ENCODE measurements at regions not wholly inside any gene's neighbourhood (a gene's known extent, or its start where the extent isn't known, plus 50 kb on each side); places are given as distances from the start of the nearest gene placed in this dataset.

DNA sequence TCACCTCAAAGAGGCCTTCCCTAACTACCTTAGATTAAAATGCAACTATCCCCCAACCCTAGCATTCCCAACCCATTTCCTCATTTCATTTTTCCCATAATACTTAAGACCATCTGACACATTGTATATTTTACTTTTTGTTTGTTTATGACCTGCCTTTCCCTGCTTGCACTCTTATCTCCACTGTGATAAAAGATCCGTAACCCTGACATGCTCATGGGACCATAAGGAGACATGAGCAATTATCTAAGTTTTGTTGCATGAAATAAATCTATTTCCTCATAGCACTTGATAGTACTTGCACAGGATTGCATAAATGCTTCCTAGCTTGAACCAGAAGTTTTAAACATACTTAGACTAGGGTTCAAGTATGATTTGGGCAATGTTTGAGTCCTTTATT lies 323.7 kb downstream of the NPR3 start:
- CTCF ChIA-PET (ENCODE audit: low intra/inter-chr PET ratio): no interaction called here
- intact Hi-C loops (cut with micrococcal nuclease) (no loop called here), in situ Hi-C loops (cut with MboI) (no loop called here)
- Histone ChIP-seq H3K27me3 (ENCODE audit: control insufficient read depth in 2 of 2, insufficient read depth in 2 of 2, low read length in 2 of 2) (no peaks in the 10 kb centered on the region), H3K4me2 (ENCODE audit: insufficient read depth, low read length) (no peak overlapping the region), H3K4me3 (no peak overlapping the region), H3K79me2 (ENCODE audit: control insufficient read depth, insufficient read depth, low read length) (no peaks in the 10 kb centered on the region), H2AFZ (ENCODE audit: low read depth, low read length) (no peak overlapping the region), H3K9ac (ENCODE audit: insufficient read depth in 1 of 2, low read depth in 2 of 2, low read length in 2 of 2) (no peak overlapping the region), H4K20me1 (replicated peaks; ENCODE audit: control insufficient read depth, insufficient read depth, low read length) (no peaks in the 10 kb centered on the region), H3K9me1 (ENCODE audit: control insufficient read depth, insufficient read depth, low read length) (no peaks in the 10 kb centered on the region), H3K36me3 (ENCODE audit: control insufficient read depth, insufficient read depth, low read length) (no peaks in the 10 kb centered on the region), H3K4me1 (replicated peaks in 1 of 2; ENCODE audit: control insufficient read depth in 2 of 2, insufficient read depth in 2 of 2, low read length in 2 of 2) (no peaks in the 10 kb centered on the region), H3K27ac (ENCODE audit: extremely low read depth, low read depth, low read length) (no peak overlapping the region), H3K9me3 (replicated peaks; ENCODE audit: control insufficient read depth, insufficient read depth, low read depth, low read length) (no peaks in the 10 kb centered on the region)
- no peak for FAIRE-seq
- BruUV-seq (replicated peaks): no TSS peak
- DNase-seq (ENCODE audit: extremely low read depth in 1 of 4, low spot score in 3 of 4): no peak
- no peak for TF ChIP-seq BCL6 (CRISPR knock-in tag; IDR thresholded peaks at IDR 0.05)
- TF ChIP-seq, protein P1, sequence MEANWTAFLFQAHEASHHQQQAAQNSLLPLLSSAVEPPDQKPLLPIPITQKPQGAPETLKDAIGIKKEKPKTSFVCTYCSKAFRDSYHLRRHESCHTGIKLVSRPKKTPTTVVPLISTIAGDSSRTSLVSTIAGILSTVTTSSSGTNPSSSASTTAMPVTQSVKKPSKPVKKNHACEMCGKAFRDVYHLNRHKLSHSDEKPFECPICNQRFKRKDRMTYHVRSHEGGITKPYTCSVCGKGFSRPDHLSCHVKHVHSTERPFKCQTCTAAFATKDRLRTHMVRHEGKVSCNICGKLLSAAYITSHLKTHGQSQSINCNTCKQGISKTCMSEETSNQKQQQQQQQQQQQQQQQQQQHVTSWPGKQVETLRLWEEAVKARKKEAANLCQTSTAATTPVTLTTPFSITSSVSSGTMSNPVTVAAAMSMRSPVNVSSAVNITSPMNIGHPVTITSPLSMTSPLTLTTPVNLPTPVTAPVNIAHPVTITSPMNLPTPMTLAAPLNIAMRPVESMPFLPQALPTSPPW (CRISPR knock-in tag; IDR thresholded peaks at IDR 0.05): no peak
- POLR2A ChIA-PET: no interaction called here
- no peak for ATAC-seq
- WGBS (ENCODE audit: insufficient coverage, low coverage, missing lambda C conversion rate): 0% methylated on average over 1 of the region's 1 CpG

DNA sequence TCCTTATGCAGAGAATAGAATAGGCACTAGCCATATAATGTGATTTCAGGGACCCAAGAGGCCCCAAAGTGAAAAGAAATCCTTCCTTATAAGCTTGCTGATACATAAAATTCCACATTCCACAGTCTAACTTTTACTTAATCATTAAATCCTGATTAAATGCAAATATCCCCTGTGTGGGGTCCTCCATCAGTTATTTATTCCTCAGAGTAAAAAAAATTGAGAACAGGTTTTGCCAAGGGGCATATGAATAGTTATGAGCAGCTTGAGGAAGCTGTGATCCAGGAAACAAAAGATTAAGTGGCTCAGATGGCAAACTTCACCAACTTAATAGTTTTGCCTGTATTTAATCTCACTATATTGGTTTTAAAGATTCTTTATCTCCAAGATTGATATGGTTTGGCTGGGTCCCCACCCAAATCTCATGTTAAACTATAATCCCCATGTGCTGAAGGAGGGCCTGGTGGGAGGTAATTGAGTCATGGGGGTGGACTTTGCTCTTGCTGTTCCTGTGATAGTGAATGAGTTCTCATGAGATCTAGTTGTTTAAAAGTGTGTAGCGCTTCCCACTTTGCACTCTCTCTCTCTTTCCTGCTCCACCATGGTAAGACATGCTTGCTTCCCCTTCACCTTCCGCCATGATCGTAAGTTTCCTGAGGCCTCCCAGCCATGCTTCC lies 324.9 kb downstream of the NPR3 start:
- no peak for ATAC-seq
- Histone ChIP-seq H3K9me3 (replicated peaks; ENCODE audit: control insufficient read depth, insufficient read depth, low read depth, low read length) (no peaks in the 10 kb centered on the region; the same call in 1 of the 2 replicates), H3K9ac (ENCODE audit: insufficient read depth in 1 of 2, low read depth in 2 of 2, low read length in 2 of 2) (no peak overlapping the region), H3K4me1 (replicated peaks in 1 of 2; ENCODE audit: control insufficient read depth in 2 of 2, insufficient read depth in 2 of 2, low read length in 2 of 2) (no peaks in the 10 kb centered on the region), H3K79me2 (ENCODE audit: control insufficient read depth, insufficient read depth, low read length) (no peaks in the 10 kb centered on the region), H4K20me1 (replicated peaks; ENCODE audit: control insufficient read depth, insufficient read depth, low read length) (no peaks in the 10 kb centered on the region), H3K4me2 (ENCODE audit: insufficient read depth, low read length) (no peak overlapping the region), H3K27me3 (ENCODE audit: control insufficient read depth in 2 of 2, insufficient read depth in 2 of 2, low read length in 2 of 2) (no peaks in the 10 kb centered on the region), H2AFZ (ENCODE audit: low read depth, low read length) (no peak overlapping the region), H3K36me3 (ENCODE audit: control insufficient read depth, insufficient read depth, low read length) (no peaks in the 10 kb centered on the region), H3K4me3 (no peak overlapping the region), H3K9me1 (ENCODE audit: control insufficient read depth, insufficient read depth, low read length) (no peaks in the 10 kb centered on the region), H3K27ac (ENCODE audit: extremely low read depth, low read depth, low read length) (no peak overlapping the region)
- no peak for DNase-seq (ENCODE audit: extremely low read depth in 1 of 4, low spot score in 3 of 4)
- intact Hi-C loops (cut with micrococcal nuclease): no loop called here
- CTCF ChIA-PET (ENCODE audit: low intra/inter-chr PET ratio): no interaction called here
- POLR2A ChIA-PET: no interaction called here
- BruUV-seq (replicated peaks): no TSS peak
- FAIRE-seq: no peak
- in situ Hi-C loops (cut with MboI): no loop called here
- WGBS (ENCODE audit: insufficient coverage, low coverage, missing lambda C conversion rate): 0% methylated on average over 3 of the region's 3 CpGs
- TF ChIP-seq FOXJ2 (tag; IDR thresholded peaks at IDR 0.05) (no peak), FIP1L1 (IDR thresholded peaks at IDR 0.05; ENCODE audit: low read depth, low read length, poor library complexity, severe bottlenecking) (no peak), CHD2 (IDR thresholded peaks at IDR 0.05; ENCODE audit: low read depth, low read length) (no peak), ZNF584 (CRISPR knock-in tag; IDR thresholded peaks at IDR 0.05; ENCODE audit: low read depth) (no peak), MEIS2 (IDR thresholded peaks at IDR 0.05; ENCODE audit: partially characterized antibody) (no peak)
- TF ChIP-seq, protein P2, sequence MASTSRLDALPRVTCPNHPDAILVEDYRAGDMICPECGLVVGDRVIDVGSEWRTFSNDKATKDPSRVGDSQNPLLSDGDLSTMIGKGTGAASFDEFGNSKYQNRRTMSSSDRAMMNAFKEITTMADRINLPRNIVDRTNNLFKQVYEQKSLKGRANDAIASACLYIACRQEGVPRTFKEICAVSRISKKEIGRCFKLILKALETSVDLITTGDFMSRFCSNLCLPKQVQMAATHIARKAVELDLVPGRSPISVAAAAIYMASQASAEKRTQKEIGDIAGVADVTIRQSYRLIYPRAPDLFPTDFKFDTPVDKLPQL (IDR thresholded peaks at IDR 0.05; ENCODE audit: extremely low read depth, insufficient read length): no peak
- TF ChIP-seq, protein P3, sequence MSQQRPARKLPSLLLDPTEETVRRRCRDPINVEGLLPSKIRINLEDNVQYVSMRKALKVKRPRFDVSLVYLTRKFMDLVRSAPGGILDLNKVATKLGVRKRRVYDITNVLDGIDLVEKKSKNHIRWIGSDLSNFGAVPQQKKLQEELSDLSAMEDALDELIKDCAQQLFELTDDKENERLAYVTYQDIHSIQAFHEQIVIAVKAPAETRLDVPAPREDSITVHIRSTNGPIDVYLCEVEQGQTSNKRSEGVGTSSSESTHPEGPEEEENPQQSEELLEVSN (IDR thresholded peaks at IDR 0.05; ENCODE audit: borderline replicate concordance in 1 of 2, extremely low read depth in 1 of 2, insufficient read depth in 1 of 2, insufficient read length in 1 of 2, low read depth in 1 of 2, low read length in 1 of 2, poor library complexity in 1 of 2, severe bottlenecking in 1 of 2): no peak
